ENCODE measurements at regions not wholly inside any gene's neighbourhood (a gene's known extent, or its start where the extent isn't known, plus 50 kb on each side); places are given as distances from the start of the nearest gene placed in this dataset.

DNA sequence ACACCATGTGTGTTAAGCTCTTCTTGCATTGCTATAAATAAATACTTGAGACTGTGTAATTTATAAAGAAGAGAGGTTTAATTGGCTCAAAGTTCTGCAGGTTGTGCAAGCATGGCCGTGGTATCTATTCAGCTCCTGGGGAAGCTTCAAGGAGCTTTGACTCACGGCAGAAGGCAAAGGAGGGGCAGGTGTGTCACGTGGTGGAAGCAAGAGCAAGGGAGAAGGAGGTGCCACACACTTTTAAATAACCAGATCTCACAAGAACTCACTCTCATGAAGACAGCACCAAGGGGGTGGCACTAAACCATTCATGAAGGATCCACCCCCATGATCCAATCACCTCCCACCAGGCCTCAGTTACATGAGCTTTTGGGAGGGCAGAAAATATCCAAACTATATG is 193.7 kb downstream of the ERMARD start:
- TF ChIP-seq, protein P1, sequence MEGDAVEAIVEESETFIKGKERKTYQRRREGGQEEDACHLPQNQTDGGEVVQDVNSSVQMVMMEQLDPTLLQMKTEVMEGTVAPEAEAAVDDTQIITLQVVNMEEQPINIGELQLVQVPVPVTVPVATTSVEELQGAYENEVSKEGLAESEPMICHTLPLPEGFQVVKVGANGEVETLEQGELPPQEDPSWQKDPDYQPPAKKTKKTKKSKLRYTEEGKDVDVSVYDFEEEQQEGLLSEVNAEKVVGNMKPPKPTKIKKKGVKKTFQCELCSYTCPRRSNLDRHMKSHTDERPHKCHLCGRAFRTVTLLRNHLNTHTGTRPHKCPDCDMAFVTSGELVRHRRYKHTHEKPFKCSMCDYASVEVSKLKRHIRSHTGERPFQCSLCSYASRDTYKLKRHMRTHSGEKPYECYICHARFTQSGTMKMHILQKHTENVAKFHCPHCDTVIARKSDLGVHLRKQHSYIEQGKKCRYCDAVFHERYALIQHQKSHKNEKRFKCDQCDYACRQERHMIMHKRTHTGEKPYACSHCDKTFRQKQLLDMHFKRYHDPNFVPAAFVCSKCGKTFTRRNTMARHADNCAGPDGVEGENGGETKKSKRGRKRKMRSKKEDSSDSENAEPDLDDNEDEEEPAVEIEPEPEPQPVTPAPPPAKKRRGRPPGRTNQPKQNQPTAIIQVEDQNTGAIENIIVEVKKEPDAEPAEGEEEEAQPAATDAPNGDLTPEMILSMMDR (conservative IDR thresholded peaks at IDR 0.05; ENCODE audit: low read depth, low read length), result no peak
- H3K4me3 ChIP-seq (ENCODE audit: low read length), result no peak overlapping the region
- DNase-seq (ENCODE audit: low read depth), result no peak

DNA sequence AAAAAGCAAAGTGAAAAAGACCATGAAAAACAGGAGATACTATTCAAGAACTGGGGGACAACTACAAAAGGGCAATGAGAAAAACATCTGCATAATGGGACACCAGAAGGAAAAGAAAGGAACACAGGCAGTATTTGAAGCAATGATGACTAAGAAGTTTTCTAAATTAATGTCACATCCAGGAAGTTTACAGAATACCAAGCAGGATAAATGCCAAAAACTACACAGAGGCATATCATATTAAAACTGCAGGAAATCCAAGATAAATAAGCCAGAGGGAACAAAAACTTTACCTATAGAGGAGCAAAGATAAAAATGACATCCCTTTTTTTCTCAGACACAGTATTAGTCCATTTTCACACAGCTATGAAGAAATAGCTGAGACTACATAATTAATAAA is 193.0 kb downstream of the ERMARD start:
- DNase-seq (ENCODE audit: low read depth), result no peak
- H3K4me3 ChIP-seq (ENCODE audit: low read length), result no peak overlapping the region
- TF ChIP-seq, protein P1 (conservative IDR thresholded peaks at IDR 0.05; ENCODE audit: low read depth, low read length), result no peak

DNA sequence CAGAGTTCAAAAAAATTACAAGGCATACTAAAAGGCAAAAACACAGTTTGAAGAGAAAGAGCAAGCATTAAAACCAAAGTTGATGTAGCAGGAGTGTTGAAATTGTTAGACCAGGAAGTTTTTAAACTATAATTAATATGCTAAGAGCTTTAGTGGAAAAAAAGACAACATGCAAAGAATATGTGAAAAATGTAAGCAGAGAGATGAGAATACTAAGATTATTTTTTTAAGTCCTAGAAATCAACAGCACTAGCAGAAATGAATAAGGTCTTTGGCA is 192.6 kb downstream of the ERMARD start:
- TF ChIP-seq, protein P1 (conservative IDR thresholded peaks at IDR 0.05; ENCODE audit: low read depth, low read length), result no peak
- H3K4me3 ChIP-seq (ENCODE audit: low read length), result no peak overlapping the region
- DNase-seq (ENCODE audit: low read depth), result no peak

DNA sequence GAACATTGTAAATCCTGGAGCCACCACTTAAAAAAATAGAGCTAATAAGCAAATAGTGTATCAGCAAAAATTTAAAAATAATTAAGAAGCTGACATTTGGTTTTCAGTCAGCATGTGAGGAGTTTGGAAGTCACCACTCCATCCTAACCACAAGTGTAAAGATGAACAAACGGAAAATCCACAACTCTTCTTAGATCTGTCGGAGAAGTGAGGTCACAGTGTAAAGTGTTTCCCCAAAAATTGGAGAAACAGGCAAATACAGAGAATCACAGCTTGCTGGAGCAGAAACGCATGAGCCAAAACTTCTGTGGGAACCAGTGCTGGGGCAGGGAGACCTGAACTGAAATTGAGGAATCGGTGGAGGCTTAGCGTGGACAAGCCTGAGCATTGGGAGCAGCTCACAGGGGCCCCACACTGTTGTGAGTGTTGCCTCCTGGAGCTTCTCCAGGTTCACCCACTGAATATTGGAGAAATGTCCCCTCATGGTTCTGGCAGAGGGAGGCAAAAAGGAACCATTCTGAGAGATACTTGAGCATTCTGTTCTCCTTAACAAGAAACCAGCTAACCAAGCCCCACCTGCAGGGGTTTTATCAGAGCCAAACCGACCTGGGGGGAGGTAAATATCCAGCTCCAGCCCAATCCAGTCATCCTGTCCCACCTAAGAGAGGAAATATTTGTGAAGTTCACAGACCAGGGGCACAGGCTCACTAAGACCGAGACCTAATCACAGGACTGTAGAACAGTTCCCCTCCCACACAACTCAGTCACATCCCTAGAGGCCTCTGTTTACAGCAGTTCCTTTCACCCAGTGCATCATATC is 192.0 kb downstream of the ERMARD start:
- TF ChIP-seq, protein P1 (conservative IDR thresholded peaks at IDR 0.05; ENCODE audit: low read depth, low read length), result no peak
- no peak for DNase-seq (ENCODE audit: low read depth)
- H3K4me3 ChIP-seq (ENCODE audit: low read length), result no peak overlapping the region

DNA sequence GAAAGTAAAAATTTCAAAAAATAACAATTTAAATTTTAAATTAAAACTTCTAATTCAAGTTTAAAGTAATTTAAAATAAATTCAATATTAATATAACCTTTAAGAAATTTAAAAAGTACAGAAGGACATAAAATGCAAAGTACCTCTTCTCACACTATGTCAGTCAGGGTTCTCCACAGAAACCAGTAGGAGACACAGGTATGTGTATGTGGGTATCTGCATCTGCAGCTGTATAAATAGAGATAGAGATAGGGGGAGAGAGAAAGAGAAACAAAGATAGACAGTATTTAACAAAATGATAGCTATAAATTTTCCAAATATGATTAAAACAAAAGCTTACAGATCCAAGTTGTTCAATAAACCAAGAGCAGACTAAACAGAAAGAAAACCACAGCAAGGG is 190.8 kb downstream of the ERMARD start:
- H3K4me3 ChIP-seq (ENCODE audit: low read length), result no peak overlapping the region
- DNase-seq (ENCODE audit: low read depth), result no peak
- TF ChIP-seq, protein P1 (conservative IDR thresholded peaks at IDR 0.05; ENCODE audit: low read depth, low read length), result no peak

DNA sequence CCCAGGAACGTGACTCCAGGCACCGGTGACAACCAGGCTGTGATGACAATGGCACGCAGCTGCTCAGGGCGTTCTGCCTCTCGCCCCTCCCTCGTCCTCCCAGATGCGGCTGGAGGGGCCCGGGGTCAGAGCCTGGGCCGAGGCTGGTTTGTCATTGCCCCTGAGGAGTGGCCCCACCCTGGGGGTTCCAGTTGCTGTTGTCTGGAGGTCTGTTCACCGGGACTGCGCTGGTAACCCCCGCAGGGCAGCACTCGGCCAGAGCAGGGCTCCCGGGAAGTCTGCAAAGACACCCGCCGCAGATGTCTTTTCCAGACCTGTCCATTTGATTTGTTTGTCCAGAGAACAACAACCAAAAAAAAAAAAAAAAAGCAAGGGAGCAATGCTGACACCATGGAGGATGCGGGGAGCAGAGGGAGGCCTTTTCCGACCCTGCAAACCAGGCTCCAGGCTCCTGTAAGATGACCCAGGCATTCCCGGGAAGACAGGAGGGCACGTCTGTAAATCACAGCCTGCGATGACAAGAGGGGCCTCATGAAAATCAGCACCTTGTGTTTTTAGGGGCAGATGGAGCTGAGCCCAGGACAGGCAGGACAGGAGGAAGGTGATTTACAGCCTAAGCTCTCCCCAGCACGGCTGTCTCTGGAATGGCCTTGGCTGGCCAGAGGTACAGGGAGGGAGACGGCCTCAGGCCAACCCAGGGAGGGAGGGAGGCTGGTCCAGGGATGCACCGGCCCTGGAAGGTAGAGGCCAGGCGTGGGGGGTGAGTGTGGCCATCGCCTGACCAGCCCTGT is 189.3 kb downstream of the ERMARD start:
- H3K4me3 ChIP-seq (ENCODE audit: low read length), result no peak overlapping the region
- no peak for DNase-seq (ENCODE audit: low read depth)
- TF ChIP-seq, protein P1 (conservative IDR thresholded peaks at IDR 0.05; ENCODE audit: low read depth, low read length), result no peak

Measured in retinal pigment epithelial cell (primary cell).